Middle frontal gyrus (tissue), 1 donor: ENCODE measurements at regions not wholly inside any gene's neighbourhood (a gene's known extent, or its start where the extent isn't known, plus 50 kb on each side); places are given as distances from the start of the nearest gene placed in this dataset.
"Not testable (repeated sequence)": the region's sequence is repeated elsewhere in the genome, so short reads cannot be mapped to it uniquely, and the experiment has no call there.

Source experiments
- DNase-seq: peaks from one replicate; pipeline ENCODE4 v3.0.0-alpha.2; 2015; ENCODE audit warnings: low spot score; ENCODE audit errors: extremely low spot score

GRCh38 chr5:56733580-56733979 lies 81.8 kb upstream of the MAP3K1 start:
- no peak for DNase-seq

- no peak for DNase-seq
These were observed 83.2 kb upstream of the MAP3K1 start for GRCh38 chr5:56732121-56732520.

- not testable (repeated sequence) for DNase-seq
These were observed 83.9 kb upstream of the MAP3K1 start for GRCh38 chr5:56731473-56731872.

- DNase-seq, result no peak
These were observed 85.9 kb upstream of the MAP3K1 start for GRCh38 chr5:56729488-56729887.

- no peak for DNase-seq
These were observed 89.5 kb upstream of the MAP3K1 start for GRCh38 chr5:56725711-56726411.

- not testable (repeated sequence) for DNase-seq
These were observed 90.5 kb upstream of the MAP3K1 start for GRCh38 chr5:56724857-56725256.

- no peak for DNase-seq
These were observed 93.0 kb upstream of the MAP3K1 start for GRCh38 chr5:56722317-56722716.

- no peak for DNase-seq
These were observed 97.9 kb upstream of the MAP3K1 start for GRCh38 chr5:56717253-56717987.

- no peak for DNase-seq
These were observed 99.4 kb upstream of the MAP3K1 start for GRCh38 chr5:56715986-56716385.

- DNase-seq, result no peak
These were observed 102.3 kb upstream of the MAP3K1 start for GRCh38 chr5:56712895-56713591.

GRCh38 chr5:56710826-56711590 lies 104.3 kb upstream of the MAP3K1 start:
- no peak for DNase-seq

- DNase-seq, result no peak
These were observed 108.8 kb upstream of the MAP3K1 start for GRCh38 chr5:56706504-56706903.

GRCh38 chr5:56705217-56705616 lies 110.1 kb upstream of the MAP3K1 start:
- no peak for DNase-seq

- no peak for DNase-seq
These were observed 111.4 kb upstream of the MAP3K1 start for GRCh38 chr5:56703952-56704351.

GRCh38 chr5:56700711-56701110 lies 114.6 kb upstream of the MAP3K1 start:
- no peak for DNase-seq

- no peak for DNase-seq
These were observed 115.8 kb upstream of the MAP3K1 start for GRCh38 chr5:56699538-56699937.

- peak; percentile 35 for DNase-seq
These were observed 116.6 kb upstream of the MAP3K1 start for GRCh38 chr5:56698463-56699381.

- no peak for DNase-seq
These were observed 118.4 kb upstream of the MAP3K1 start for GRCh38 chr5:56696900-56697299.

- no peak for DNase-seq
These were observed 122.1 kb upstream of the MAP3K1 start for GRCh38 chr5:56693220-56693579.

- no peak for DNase-seq
These were observed 122.8 kb upstream of the MAP3K1 start for GRCh38 chr5:56692359-56693219.
